Upper lobe of right lung (tissue), 1 donor: ENCODE measurements at regions not wholly inside any gene's neighbourhood (a gene's known extent, or its start where the extent isn't known, plus 50 kb on each side); places are given as distances from the start of the nearest gene placed in this dataset.

Source experiments
- ATAC-seq: fragments of 200-7000 bp; cut with Tn5 transposase; one replicate; pipeline ENCODE4 v1.9.1; 2020; ENCODE audit warnings: mild to moderate bottlenecking, moderate library complexity
- DNase-seq: peaks from one replicate; pipeline ENCODE4 v3.0.0-alpha.2; 2020
- H3K27ac ChIP-seq: fragments of 200-600 bp; one replicate; pipeline ENCODE4 v1.8.0; 2022
- H3K27me3 ChIP-seq: fragments of 200-600 bp; one replicate; pipeline ENCODE4 v1.8.0; 2022; ENCODE audit warnings: mild to moderate bottlenecking
- H3K36me3 ChIP-seq: fragments of 200-600 bp; one replicate; pipeline ENCODE4 v1.8.0; 2022
- H3K4me1 ChIP-seq: fragments of 200-600 bp; one replicate; pipeline ENCODE4 v1.8.0; 2022
- H3K4me3 ChIP-seq: fragments of 200-600 bp; one replicate; pipeline ENCODE4 v1.8.0; 2022; ENCODE audit warnings: mild to moderate bottlenecking
- H3K9me3 ChIP-seq: fragments of 200-600 bp; one replicate; pipeline ENCODE4 v1.8.0; 2022
- intact Hi-C: fragments of 100-400 bp; cut with DNase I; formaldehyde crosslinking; loops from one replicate; pipeline ENCODE4 v1.11.0; 2022
- TF ChIP-seq, protein P1 (sequence below): fragments of 200-600 bp; IDR thresholded peaks from one replicate; pipeline ENCODE4 v1.8.0; 2022; ENCODE audit warnings: antibody characterized with exemption
- donor health status: DM: no; HTN: yes; CAD: no; lungs with severe emphysema.

DNA sequence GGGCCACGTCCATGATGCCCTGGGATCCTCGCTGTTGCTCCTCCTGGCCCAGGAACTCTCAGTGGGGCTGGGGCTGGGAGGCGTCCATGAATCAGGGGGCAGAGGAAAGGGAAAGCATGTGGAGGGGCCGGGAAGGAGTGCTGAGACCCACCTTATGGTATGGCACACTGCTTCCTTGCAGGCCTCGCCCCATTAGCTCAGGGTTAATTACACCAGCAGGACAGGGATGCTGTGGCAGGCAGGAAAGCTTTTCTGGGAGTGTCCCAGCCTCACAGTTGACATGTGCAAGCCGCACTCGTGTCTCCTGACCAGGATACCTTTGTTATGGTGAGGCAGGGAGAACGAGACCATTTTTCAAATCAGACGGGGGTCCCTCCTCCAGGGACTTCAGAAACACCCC lies 109.7 kb upstream of the PCBD1 start:
- intact Hi-C loops: no loop called here
- H3K27ac ChIP-seq: no peak overlapping the region
- peak; percentile 41 for DNase-seq
- ATAC-seq: no peak
- H3K9me3 ChIP-seq: no peaks in the 10 kb centered on the region
- H3K4me1 ChIP-seq: no peaks in the 10 kb centered on the region
- TF ChIP-seq, protein P1, sequence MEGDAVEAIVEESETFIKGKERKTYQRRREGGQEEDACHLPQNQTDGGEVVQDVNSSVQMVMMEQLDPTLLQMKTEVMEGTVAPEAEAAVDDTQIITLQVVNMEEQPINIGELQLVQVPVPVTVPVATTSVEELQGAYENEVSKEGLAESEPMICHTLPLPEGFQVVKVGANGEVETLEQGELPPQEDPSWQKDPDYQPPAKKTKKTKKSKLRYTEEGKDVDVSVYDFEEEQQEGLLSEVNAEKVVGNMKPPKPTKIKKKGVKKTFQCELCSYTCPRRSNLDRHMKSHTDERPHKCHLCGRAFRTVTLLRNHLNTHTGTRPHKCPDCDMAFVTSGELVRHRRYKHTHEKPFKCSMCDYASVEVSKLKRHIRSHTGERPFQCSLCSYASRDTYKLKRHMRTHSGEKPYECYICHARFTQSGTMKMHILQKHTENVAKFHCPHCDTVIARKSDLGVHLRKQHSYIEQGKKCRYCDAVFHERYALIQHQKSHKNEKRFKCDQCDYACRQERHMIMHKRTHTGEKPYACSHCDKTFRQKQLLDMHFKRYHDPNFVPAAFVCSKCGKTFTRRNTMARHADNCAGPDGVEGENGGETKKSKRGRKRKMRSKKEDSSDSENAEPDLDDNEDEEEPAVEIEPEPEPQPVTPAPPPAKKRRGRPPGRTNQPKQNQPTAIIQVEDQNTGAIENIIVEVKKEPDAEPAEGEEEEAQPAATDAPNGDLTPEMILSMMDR: no peak
- no peaks in the 10 kb centered on the region for H3K36me3 ChIP-seq
- H3K4me3 ChIP-seq: no peak overlapping the region
- peaks cover 5% of the 10 kb centered on the region for H3K27me3 ChIP-seq

DNA sequence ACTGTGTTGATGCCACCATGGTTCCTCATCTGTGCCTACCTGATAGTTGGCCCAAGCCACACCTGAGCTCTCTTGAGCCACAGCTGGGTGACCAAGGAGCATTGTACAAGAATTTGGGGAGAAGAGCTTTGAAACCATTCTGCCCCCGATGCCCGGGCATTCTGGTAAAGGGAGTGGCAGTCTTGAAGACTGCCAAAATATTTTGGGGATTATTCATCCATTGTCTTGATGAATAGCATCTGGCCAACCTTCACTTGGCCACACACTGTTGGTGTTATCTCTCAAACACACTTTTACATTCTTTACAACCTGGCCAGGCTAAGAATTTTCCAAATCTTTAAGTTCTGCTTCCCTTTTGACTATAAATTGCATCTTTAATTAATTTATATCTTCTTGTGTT lies 113.1 kb upstream of the PCBD1 start:
- Histone ChIP-seq H3K4me3 (no peak overlapping the region), H3K27me3 (peaks cover 2% of the 10 kb centered on the region), H3K36me3 (no peaks in the 10 kb centered on the region), H3K27ac (no peak overlapping the region), H3K4me1 (no peaks in the 10 kb centered on the region), H3K9me3 (no peaks in the 10 kb centered on the region)
- ATAC-seq: no peak
- intact Hi-C loops: no loop called here
- no peak for DNase-seq
- TF ChIP-seq, protein P1: no peak

DNA sequence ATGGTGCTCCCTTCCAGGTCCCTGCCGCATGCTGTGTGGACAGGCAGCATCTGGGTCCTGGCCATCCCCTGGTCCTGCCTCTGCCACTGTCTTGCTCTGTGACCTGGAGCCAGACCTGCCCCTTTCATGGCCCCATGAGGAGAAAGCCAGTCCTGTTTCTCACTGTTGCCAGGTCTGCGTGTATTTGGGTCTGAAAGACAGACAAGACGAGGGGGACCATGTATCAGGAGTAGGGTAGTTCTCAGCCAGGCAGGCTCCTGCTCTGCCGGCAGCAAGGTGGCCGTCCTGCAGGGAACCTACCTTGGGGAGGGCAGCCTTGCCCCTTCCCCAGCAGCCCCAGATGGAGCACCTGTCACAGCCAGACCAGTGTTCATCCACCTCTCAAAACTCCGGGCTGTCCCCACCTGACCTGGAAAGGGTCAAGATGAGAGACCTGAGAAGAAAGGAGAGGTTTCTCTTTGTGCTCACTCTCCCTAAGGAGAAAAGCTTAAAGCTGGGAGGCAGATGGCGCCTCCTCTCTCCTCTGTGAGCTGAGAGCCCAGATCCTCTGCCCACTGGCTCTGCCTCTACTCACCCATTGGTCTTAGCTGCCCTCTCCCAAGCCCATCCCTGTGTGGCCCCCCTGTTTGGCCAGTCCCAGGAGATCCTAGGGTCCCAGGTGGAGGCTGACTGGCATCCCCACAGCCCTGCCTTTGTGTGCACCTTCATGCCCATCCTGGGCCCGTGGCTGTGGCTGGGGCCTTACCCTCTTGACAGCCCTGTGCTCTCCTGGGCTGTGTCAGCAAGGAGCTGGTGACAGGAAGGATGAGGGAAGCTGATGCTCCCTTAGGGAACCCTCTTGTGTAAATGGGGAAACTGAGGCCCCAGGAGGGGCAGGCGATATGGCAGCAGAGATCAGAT lies 116.1 kb upstream of the PCBD1 start:
- intact Hi-C loops: no loop called here
- no peak overlapping the region for H3K4me3 ChIP-seq
- H3K4me1 ChIP-seq: no peaks in the 10 kb centered on the region
- no peak overlapping the region for H3K27ac ChIP-seq
- peaks cover 6% of the 10 kb centered on the region for H3K27me3 ChIP-seq
- ATAC-seq (no peak), DNase-seq (peak; percentile 53)
- no peaks in the 10 kb centered on the region for H3K36me3 ChIP-seq
- TF ChIP-seq, protein P1: no peak
- no peaks in the 10 kb centered on the region for H3K9me3 ChIP-seq

DNA sequence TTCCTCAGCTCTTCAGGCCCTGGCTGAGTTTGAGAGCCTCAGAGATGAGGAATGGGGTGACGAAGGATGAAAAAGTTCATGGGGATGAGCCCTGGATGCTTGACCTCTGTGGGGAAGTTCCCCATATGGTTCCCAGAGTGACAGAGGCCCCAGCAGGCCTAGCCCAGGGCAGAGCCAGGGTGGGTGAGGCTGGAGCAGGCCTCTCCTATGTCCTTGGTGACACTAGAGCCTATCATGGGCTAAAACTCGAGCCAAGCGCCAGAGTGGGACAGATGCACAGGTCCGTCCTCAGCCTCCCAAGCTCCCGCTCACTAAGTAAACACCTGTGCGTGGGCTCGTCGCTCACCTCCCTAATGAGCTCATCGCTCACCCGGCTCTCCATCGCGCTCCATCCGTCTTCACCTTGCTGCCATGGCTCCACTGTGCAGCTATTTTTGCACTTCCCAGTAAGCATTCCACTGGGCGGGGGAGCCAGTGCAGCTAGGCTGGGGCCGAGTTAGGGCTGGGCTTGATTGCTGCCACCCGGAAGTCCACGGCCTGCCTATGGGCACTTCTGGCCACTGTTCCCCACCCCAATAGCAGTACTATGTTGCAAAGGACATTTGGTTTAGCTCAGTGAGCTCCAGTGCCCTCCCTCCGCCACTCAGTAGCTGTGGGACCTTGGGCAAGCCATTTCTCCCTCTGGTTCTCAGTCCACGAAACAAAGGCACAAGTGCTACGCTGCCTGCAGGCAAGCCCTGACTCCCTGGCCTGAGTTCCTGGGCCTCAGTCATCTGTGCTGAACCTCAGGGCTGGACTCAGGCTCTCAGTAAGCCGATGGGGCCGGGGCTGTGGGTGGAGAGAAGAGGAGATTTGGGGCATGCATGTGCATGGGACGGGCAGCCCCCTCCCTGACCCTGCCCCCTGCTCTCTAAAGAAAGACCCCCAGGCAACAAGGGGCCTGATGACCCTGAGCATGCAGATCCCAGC lies 117.3 kb upstream of the PCBD1 start:
- no peak overlapping the region for H3K27ac ChIP-seq
- no peak for ATAC-seq
- H3K4me3 ChIP-seq: no peak overlapping the region
- intact Hi-C loops: no loop called here
- TF ChIP-seq, protein P1: no peak
- no peaks in the 10 kb centered on the region for H3K9me3 ChIP-seq
- H3K27me3 ChIP-seq: peaks cover 6% of the 10 kb centered on the region
- no peaks in the 10 kb centered on the region for H3K36me3 ChIP-seq
- peak; percentile 54 for DNase-seq
- H3K4me1 ChIP-seq: no peaks in the 10 kb centered on the region

DNA sequence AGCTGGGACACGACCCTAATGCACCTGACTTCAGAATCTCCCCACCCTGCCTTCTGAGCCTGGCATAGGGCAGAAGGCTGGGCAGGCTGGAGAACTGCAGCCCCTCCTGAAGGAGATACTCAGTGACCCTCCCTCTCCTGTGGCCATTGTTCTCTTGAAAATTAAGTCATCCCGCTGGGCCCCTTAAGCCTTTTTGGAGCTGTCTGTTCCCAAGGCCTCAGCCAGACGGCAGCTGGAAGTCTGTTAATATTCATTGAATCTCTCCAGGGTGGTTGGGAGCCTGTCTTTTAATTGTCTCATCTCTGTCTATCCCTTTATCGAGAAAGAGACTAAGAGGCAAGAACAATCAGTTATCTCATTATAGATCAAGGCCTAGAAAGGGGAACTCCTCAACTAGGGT lies 118.1 kb upstream of the PCBD1 start:
- Histone ChIP-seq H3K4me1 (no peaks in the 10 kb centered on the region), H3K36me3 (no peaks in the 10 kb centered on the region), H3K27me3 (peaks cover 6% of the 10 kb centered on the region), H3K4me3 (no peak overlapping the region), H3K27ac (no peak overlapping the region), H3K9me3 (no peaks in the 10 kb centered on the region)
- intact Hi-C loops: no loop called here
- TF ChIP-seq, protein P1: no peak
- ATAC-seq (no peak), DNase-seq (no peak)
